Body of pancreas (tissue), 4 donors: ENCODE measurements at regions not wholly inside any gene's neighbourhood (a gene's known extent, or its start where the extent isn't known, plus 50 kb on each side); places are given as distances from the start of the nearest gene placed in this dataset.

ENCODE experiments used
- POLR2A ChIP-seq, 3 donors: fragments of 450-650 bp; IDR thresholded peaks; one replicate each; pipeline ENCODE4 v1.6.1; 2016; ENCODE audit warnings: antibody characterized with exemption in 3 of 3, mild to moderate bottlenecking in 2 of 3
- TF ChIP-seq, protein P1 (sequence below), 7 experiments: fragments of 450-650 bp in 4 of 7; fragments of 200-600 bp in 3 of 7; sonication (generic) in 3 of 7; IDR thresholded peaks; one replicate each; pipeline ENCODE4 v1.5.1; 2016 to 2019; ENCODE audit warnings: antibody characterized with exemption in 7 of 7

DNA sequence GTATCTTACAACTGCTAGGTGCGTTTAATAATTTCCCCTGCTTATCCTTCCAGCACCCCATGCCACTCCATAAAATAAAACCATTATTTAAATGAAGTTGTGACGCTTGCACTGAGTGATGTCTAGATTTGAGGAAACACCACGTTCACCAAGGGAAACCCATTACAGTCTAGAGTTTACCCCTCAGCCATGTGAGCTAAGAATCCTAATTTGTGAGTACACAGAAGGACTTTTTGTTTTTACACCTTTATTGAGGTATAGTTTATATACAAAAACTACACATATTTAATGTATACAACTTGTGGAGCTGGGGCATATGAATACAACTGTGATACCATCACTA, 326.8 kb downstream of the RAPGEF2 start:
- TF ChIP-seq, protein P1, sequence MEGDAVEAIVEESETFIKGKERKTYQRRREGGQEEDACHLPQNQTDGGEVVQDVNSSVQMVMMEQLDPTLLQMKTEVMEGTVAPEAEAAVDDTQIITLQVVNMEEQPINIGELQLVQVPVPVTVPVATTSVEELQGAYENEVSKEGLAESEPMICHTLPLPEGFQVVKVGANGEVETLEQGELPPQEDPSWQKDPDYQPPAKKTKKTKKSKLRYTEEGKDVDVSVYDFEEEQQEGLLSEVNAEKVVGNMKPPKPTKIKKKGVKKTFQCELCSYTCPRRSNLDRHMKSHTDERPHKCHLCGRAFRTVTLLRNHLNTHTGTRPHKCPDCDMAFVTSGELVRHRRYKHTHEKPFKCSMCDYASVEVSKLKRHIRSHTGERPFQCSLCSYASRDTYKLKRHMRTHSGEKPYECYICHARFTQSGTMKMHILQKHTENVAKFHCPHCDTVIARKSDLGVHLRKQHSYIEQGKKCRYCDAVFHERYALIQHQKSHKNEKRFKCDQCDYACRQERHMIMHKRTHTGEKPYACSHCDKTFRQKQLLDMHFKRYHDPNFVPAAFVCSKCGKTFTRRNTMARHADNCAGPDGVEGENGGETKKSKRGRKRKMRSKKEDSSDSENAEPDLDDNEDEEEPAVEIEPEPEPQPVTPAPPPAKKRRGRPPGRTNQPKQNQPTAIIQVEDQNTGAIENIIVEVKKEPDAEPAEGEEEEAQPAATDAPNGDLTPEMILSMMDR (IDR thresholded peaks at IDR 0.05), result no peak
- TF ChIP-seq POLR2A (IDR thresholded peaks at IDR 0.05), result no peak
